WTC11 (cell line): ENCODE measurements at regions not wholly inside any gene's neighbourhood (a gene's known extent, or its start where the extent isn't known, plus 50 kb on each side); places are given as distances from the start of the nearest gene placed in this dataset.

Source experiments
- ATAC-seq: fragments of 200-7000 bp; cut with Tn5 transposase; 2 replicates; pipeline ENCODE4 v1.10.0; 2021; ENCODE audit warnings: mild to moderate bottlenecking, moderate library complexity
- CTCF ChIA-PET: fragments of 300-600 bp; sonication (Branson Sonifier 250); formaldehyde crosslinking; loops from one replicate; lab custom pipeline; 2021; ENCODE audit warnings: antibody characterized with exemption; lab: Charles Lee
- POLR2A ChIA-PET: fragments of 350-600 bp; sonication (Branson Sonifier 250); formaldehyde crosslinking; loops from one replicate; lab custom pipeline; 2021; ENCODE audit warnings: antibody characterized with exemption; lab: Charles Lee
- DNase-seq: peaks from one replicate; pipeline ENCODE4 v3.0.0; 2021; ENCODE audit warnings: low spot score
- H3K27ac Mint-ChIP-seq: 2 replicates; pipeline ENCODE4 v1.8.0; 2021; ENCODE audit warnings: mixed read lengths
- H3K27me3 Mint-ChIP-seq: 2 replicates; pipeline ENCODE4 v1.8.0; 2021; ENCODE audit warnings: low read depth, mild to moderate bottlenecking, moderate library complexity, mixed read lengths
- H3K36me3 Mint-ChIP-seq: 2 replicates; pipeline ENCODE4 v1.8.0; 2021; ENCODE audit warnings: mixed read lengths
- H3K4me1 Mint-ChIP-seq: 2 replicates; pipeline ENCODE4 v1.8.0; 2022; ENCODE audit warnings: mixed read lengths
- H3K4me3 Mint-ChIP-seq: 2 replicates; pipeline ENCODE4 v1.8.0; 2021; ENCODE audit warnings: mild to moderate bottlenecking, moderate library complexity, mixed read lengths
- H3K9me3 Mint-ChIP-seq: 2 replicates; pipeline ENCODE4 v1.8.0; 2021; ENCODE audit warnings: mixed read lengths
- EMX1 ChIP-seq: fragments of 250-450 bp; sonication (Bioruptor Pico); IDR thresholded peaks from 2 replicates; pipeline ENCODE4 v1.8.0; 2021; ENCODE audit warnings: mild to moderate bottlenecking
- GABPB1 ChIP-seq: sonication (generic); formaldehyde crosslinking; IDR thresholded peaks from 2 replicates; pipeline ENCODE4 v1.8.1; 2023; ENCODE audit warnings: mild to moderate bottlenecking, missing genetic modification reagents
- JAZF1 ChIP-seq: fragments of 250-450 bp; sonication (Bioruptor Pico); IDR thresholded peaks from 2 replicates; pipeline ENCODE4 v1.9.0; 2021; ENCODE audit warnings: moderate library complexity, mild to moderate bottlenecking, inconsistent platforms
- TEAD1 ChIP-seq: sonication (generic); formaldehyde crosslinking; IDR thresholded peaks from 2 replicates; pipeline ENCODE4 v1.8.0; 2022; ENCODE audit warnings: mild to moderate bottlenecking, missing genetic modification reagents
- ZNF263 ChIP-seq: sonication (generic); formaldehyde crosslinking; IDR thresholded peaks from 2 replicates; pipeline ENCODE4 v1.8.1; 2022; ENCODE audit warnings: low read depth, mild to moderate bottlenecking, moderate library complexity, missing genetic modification reagents
- ZNF317 ChIP-seq: sonication (generic); formaldehyde crosslinking; IDR thresholded peaks from 2 replicates; pipeline ENCODE4 v1.8.1; 2023; ENCODE audit warnings: low read depth, mild to moderate bottlenecking, moderate library complexity, missing genetic modification reagents, borderline replicate concordance
- TF ChIP-seq, protein P1 (sequence below): sonication (generic); formaldehyde crosslinking; IDR thresholded peaks from 2 replicates; pipeline ENCODE4 v1.8.0; 2023; ENCODE audit warnings: missing genetic modification reagents
- TF ChIP-seq, protein P2 (sequence below): sonication (generic); formaldehyde crosslinking; IDR thresholded peaks from 2 replicates; pipeline ENCODE4 v1.8.1; 2023; ENCODE audit warnings: mild to moderate bottlenecking, missing genetic modification reagents, moderate library complexity
- TF ChIP-seq, protein P3 (sequence below): sonication (generic); formaldehyde crosslinking; IDR thresholded peaks from 2 replicates; pipeline ENCODE4 v1.8.0; 2022; ENCODE audit warnings: mild to moderate bottlenecking, missing genetic modification reagents
- TF ChIP-seq, protein P4 (sequence below): fragments of 250-450 bp; sonication (Bioruptor Pico); IDR thresholded peaks from 2 replicates; pipeline ENCODE4 v2.1.2; 2022; ENCODE audit warnings: mild to moderate bottlenecking, moderate library complexity
- TF ChIP-seq, protein P5 (sequence below): fragments of 250-450 bp; sonication (Bioruptor Pico); IDR thresholded peaks from 2 replicates; pipeline ENCODE4 v1.9.0; 2021; ENCODE audit warnings: mild to moderate bottlenecking, borderline replicate concordance
- TF ChIP-seq, protein P6 (sequence below): sonication (generic); formaldehyde crosslinking; conservative IDR thresholded peaks from 2 replicates; pipeline ENCODE4 v1.8.1; 2022; ENCODE audit warnings: mild to moderate bottlenecking, missing genetic modification reagents
- TF ChIP-seq, protein P7 (sequence below): sonication (generic); formaldehyde crosslinking; IDR thresholded peaks from 2 replicates; pipeline ENCODE4 v1.8.0; 2022; ENCODE audit warnings: mild to moderate bottlenecking, missing genetic modification reagents
- TF ChIP-seq, protein P8 (sequence below): sonication (generic); formaldehyde crosslinking; IDR thresholded peaks from 2 replicates; pipeline ENCODE4 v1.8.1; 2023; ENCODE audit warnings: mild to moderate bottlenecking, missing genetic modification reagents

DNA sequence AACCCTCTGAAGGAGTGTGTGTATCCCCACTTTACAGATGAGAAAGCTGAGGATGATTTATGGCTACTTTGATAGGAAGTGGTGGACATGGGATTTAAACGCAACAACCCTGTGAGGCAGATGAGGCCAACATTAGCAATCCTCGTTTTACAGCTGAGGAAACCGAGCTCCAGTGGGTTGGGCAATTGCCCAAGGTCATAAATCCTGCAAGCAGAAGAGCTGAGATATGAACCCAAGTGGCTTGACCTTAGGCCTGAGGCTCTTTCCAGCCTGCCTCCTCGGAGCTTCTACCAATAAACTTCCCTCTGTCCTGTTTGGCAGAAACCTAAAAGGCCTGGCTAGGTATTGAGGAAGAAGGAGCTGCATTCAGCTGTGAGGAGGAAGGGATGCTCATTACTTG, 185.5 kb upstream of the RBPJ start:
- Mint-ChIP-seq H3K36me3 (no peaks in the 10 kb centered on the region), H3K4me3 (no peak overlapping the region), H3K27me3 (no peaks in the 10 kb centered on the region)
- ATAC-seq, result no peak
- TF ChIP-seq JAZF1 (CRISPR knock-in tag) (no peak), ZNF263 (CRISPR knock-in tag) (no peak)
- TF ChIP-seq, protein P1, sequence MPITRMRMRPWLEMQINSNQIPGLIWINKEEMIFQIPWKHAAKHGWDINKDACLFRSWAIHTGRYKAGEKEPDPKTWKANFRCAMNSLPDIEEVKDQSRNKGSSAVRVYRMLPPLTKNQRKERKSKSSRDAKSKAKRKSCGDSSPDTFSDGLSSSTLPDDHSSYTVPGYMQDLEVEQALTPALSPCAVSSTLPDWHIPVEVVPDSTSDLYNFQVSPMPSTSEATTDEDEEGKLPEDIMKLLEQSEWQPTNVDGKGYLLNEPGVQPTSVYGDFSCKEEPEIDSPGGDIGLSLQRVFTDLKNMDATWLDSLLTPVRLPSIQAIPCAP (CRISPR knock-in tag), result no peak
- TF ChIP-seq, protein P2, sequence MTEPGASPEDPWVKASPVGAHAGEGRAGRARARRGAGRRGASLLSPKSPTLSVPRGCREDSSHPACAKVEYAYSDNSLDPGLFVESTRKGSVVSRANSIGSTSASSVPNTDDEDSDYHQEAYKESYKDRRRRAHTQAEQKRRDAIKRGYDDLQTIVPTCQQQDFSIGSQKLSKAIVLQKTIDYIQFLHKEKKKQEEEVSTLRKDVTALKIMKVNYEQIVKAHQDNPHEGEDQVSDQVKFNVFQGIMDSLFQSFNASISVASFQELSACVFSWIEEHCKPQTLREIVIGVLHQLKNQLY (CRISPR knock-in tag), result no peak
- TF ChIP-seq, protein P3, sequence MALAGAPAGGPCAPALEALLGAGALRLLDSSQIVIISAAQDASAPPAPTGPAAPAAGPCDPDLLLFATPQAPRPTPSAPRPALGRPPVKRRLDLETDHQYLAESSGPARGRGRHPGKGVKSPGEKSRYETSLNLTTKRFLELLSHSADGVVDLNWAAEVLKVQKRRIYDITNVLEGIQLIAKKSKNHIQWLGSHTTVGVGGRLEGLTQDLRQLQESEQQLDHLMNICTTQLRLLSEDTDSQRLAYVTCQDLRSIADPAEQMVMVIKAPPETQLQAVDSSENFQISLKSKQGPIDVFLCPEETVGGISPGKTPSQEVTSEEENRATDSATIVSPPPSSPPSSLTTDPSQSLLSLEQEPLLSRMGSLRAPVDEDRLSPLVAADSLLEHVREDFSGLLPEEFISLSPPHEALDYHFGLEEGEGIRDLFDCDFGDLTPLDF (CRISPR knock-in tag), result no peak
- TF ChIP-seq, protein P4, sequence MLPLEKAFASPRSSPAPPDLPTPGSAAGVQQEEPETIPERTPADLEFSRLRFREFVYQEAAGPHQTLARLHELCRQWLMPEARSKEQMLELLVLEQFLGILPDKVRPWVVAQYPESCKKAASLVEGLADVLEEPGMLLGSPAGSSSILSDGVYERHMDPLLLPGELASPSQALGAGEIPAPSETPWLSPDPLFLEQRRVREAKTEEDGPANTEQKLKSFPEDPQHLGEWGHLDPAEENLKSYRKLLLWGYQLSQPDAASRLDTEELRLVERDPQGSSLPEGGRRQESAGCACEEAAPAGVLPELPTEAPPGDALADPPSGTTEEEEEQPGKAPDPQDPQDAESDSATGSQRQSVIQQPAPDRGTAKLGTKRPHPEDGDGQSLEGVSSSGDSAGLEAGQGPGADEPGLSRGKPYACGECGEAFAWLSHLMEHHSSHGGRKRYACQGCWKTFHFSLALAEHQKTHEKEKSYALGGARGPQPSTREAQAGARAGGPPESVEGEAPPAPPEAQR, result no peak
- TF ChIP-seq, protein P5, sequence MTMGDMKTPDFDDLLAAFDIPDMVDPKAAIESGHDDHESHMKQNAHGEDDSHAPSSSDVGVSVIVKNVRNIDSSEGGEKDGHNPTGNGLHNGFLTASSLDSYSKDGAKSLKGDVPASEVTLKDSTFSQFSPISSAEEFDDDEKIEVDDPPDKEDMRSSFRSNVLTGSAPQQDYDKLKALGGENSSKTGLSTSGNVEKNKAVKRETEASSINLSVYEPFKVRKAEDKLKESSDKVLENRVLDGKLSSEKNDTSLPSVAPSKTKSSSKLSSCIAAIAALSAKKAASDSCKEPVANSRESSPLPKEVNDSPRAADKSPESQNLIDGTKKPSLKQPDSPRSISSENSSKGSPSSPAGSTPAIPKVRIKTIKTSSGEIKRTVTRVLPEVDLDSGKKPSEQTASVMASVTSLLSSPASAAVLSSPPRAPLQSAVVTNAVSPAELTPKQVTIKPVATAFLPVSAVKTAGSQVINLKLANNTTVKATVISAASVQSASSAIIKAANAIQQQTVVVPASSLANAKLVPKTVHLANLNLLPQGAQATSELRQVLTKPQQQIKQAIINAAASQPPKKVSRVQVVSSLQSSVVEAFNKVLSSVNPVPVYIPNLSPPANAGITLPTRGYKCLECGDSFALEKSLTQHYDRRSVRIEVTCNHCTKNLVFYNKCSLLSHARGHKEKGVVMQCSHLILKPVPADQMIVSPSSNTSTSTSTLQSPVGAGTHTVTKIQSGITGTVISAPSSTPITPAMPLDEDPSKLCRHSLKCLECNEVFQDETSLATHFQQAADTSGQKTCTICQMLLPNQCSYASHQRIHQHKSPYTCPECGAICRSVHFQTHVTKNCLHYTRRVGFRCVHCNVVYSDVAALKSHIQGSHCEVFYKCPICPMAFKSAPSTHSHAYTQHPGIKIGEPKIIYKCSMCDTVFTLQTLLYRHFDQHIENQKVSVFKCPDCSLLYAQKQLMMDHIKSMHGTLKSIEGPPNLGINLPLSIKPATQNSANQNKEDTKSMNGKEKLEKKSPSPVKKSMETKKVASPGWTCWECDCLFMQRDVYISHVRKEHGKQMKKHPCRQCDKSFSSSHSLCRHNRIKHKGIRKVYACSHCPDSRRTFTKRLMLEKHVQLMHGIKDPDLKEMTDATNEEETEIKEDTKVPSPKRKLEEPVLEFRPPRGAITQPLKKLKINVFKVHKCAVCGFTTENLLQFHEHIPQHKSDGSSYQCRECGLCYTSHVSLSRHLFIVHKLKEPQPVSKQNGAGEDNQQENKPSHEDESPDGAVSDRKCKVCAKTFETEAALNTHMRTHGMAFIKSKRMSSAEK (CRISPR knock-in tag), result no peak
- TF ChIP-seq, all 79 proteins: peak for 0
- CTCF ChIA-PET, result interaction anchor here (0.7 to 1.2 kb wide), 2 partner anchors 44 to 147 kb away, joined by 3 read pairs; no protein-coding TSS in a partner anchor
- Mint-ChIP-seq H3K9me3 (peaks cover 14% of the 10 kb centered on the region), H3K4me1 (peaks cover 5% of the 10 kb centered on the region; the same call in 1 of the 2 replicates), H3K27ac (no peak overlapping the region)
- no peak for DNase-seq
- POLR2A ChIA-PET, result interaction anchor here (0.7 kb wide), 1 partner anchor 20 kb away, joined by 5 read pairs; no protein-coding TSS in a partner anchor

DNA sequence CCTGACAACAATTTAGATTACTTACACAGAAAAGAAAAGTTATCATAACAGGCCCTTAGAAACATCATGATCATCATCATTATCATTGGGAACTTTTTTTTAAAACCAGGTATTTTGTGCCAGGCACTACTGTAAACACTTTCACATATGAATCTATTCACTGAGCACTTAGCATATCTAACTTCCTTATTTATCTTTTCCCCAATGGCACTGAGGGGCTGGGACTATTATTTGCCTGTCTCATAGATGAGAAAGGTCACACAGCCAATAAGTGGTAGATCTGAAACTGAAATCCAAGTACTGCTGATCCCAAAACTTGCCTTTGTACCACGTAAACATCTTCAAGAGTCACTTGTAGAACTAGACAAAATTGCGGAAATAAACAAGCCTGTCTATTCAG, 184.2 kb upstream of the RBPJ start:
- peaks cover 14% of the 10 kb centered on the region for H3K9me3 Mint-ChIP-seq
- no peaks in the 10 kb centered on the region for H3K36me3 Mint-ChIP-seq
- CTCF ChIA-PET, result interaction anchor here (2.1 kb wide), 1 partner anchor 9 kb away, joined by 8 read pairs; no protein-coding TSS in a partner anchor

More for the DNA sequence above, 184.2 kb upstream of the RBPJ start:
- no peaks in the 10 kb centered on the region for H3K27me3 Mint-ChIP-seq
- H3K4me3 Mint-ChIP-seq, result no peak overlapping the region
- TF ChIP-seq ZNF317 (CRISPR knock-in tag), result no peak
- TF ChIP-seq GABPB1, result no peak
- TF ChIP-seq, protein P6, sequence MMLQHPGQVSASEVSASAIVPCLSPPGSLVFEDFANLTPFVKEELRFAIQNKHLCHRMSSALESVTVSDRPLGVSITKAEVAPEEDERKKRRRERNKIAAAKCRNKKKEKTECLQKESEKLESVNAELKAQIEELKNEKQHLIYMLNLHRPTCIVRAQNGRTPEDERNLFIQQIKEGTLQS, result no peak
- no peak for TF ChIP-seq TEAD1 (CRISPR knock-in tag)
- TF ChIP-seq, protein P7, sequence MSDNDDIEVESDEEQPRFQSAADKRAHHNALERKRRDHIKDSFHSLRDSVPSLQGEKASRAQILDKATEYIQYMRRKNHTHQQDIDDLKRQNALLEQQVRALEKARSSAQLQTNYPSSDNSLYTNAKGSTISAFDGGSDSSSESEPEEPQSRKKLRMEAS, result no peak
- TF ChIP-seq EMX1 (CRISPR knock-in tag), result no peak
- TF ChIP-seq, protein P8, sequence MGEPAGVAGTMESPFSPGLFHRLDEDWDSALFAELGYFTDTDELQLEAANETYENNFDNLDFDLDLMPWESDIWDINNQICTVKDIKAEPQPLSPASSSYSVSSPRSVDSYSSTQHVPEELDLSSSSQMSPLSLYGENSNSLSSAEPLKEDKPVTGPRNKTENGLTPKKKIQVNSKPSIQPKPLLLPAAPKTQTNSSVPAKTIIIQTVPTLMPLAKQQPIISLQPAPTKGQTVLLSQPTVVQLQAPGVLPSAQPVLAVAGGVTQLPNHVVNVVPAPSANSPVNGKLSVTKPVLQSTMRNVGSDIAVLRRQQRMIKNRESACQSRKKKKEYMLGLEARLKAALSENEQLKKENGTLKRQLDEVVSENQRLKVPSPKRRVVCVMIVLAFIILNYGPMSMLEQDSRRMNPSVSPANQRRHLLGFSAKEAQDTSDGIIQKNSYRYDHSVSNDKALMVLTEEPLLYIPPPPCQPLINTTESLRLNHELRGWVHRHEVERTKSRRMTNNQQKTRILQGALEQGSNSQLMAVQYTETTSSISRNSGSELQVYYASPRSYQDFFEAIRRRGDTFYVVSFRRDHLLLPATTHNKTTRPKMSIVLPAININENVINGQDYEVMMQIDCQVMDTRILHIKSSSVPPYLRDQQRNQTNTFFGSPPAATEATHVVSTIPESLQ (CRISPR knock-in tag), result no peak
- H3K27ac Mint-ChIP-seq, result no peak overlapping the region
- POLR2A ChIA-PET, result no interaction called here
- H3K4me1 Mint-ChIP-seq, result peaks cover 12% of the 10 kb centered on the region
- DNase-seq (no peak), ATAC-seq (no peak)
